ENCODE measurements at regions not wholly inside any gene's neighbourhood (a gene's known extent, or its start where the extent isn't known, plus 50 kb on each side); places are given as distances from the start of the nearest gene placed in this dataset.
"Not testable (repeated sequence)": the region's sequence is repeated elsewhere in the genome, so short reads cannot be mapped to it uniquely, and the experiment has no call there.

DNA sequence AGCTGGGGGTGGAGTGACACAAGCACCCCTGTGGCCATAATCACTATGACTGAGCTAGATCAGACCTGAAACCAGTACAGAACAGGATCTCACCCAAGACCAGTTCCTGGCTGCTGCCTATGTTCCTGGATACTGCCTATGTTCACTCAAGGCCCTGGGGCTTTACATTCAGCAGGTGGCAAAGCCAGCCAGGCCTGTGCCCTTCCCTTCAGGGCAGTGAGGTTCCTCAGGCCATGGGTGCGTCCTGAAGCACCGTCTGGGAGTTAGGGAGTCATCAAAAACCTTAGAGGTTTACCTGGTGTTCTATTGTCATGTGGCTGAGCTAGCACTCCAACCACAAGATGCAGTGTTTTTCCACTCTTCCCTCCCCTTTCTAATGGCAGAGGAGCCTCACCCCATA, 419.8 kb downstream of the TMEM232 start:
- H3K36me3 ChIP-seq = no peaks in the 10 kb centered on the region
- no peak overlapping the region for H3K4me3 ChIP-seq (ENCODE audit: low read depth, low read length)
- H3K9me3 ChIP-seq (ENCODE audit: severe bottlenecking) = peaks cover 2% of the 10 kb centered on the region
- TF ChIP-seq, protein P1, sequence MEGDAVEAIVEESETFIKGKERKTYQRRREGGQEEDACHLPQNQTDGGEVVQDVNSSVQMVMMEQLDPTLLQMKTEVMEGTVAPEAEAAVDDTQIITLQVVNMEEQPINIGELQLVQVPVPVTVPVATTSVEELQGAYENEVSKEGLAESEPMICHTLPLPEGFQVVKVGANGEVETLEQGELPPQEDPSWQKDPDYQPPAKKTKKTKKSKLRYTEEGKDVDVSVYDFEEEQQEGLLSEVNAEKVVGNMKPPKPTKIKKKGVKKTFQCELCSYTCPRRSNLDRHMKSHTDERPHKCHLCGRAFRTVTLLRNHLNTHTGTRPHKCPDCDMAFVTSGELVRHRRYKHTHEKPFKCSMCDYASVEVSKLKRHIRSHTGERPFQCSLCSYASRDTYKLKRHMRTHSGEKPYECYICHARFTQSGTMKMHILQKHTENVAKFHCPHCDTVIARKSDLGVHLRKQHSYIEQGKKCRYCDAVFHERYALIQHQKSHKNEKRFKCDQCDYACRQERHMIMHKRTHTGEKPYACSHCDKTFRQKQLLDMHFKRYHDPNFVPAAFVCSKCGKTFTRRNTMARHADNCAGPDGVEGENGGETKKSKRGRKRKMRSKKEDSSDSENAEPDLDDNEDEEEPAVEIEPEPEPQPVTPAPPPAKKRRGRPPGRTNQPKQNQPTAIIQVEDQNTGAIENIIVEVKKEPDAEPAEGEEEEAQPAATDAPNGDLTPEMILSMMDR (IDR thresholded peaks at IDR 0.05; ENCODE audit: low read depth, low read length) = no peak
- H3K27me3 ChIP-seq (ENCODE audit: insufficient read depth, low read depth, severe bottlenecking) = no peaks in the 10 kb centered on the region
- no peak overlapping the region for H3K27ac ChIP-seq
- no peak for DNase-seq

DNA sequence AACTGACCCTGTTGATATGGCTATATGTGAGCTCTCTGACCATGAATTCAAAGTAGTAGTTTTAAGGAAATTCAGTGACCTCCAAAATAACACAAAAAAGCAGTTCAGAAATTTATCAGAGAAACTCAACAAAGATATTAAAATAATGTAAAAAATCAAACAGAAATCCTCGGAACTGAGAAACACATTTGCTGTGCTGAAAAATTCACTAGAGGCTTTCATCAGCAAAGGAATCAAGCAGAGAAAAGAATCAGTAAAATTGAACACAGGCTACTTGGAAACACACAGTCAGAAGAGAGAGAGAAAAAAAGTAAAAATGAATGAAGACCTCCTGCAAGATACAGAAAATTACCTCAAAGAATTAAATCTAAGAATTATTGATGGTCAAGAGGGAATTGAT, 417.2 kb downstream of the TMEM232 start:
- no peak for DNase-seq

DNA sequence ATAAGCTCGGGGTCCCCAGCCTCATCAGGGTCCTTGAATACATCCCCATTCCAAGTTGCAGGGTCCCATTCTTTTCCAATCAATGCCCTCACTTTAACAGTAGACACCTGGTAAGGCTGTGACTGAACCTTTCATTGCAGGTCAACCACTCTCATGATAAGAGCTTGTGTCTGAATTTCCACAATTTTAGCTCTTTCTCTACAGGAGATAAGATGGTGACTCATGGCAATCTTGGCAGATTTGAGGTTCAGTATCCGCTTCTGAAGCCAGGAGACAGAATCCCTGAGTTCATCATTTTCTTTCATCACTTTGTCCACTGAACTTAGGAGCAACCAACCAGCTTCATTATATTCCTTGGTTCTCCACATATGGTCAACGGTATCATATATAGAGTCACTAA, 409.9 kb downstream of the TMEM232 start:
- H3K27me3 ChIP-seq (ENCODE audit: insufficient read depth, low read depth, severe bottlenecking); DNase-seq; H3K9me3 ChIP-seq (ENCODE audit: severe bottlenecking); H3K27ac ChIP-seq; H3K4me3 ChIP-seq (ENCODE audit: low read depth, low read length); H3K36me3 ChIP-seq: not testable (repeated sequence)

More for the DNA sequence above, 417.2 kb downstream of the TMEM232 start:
- Histone ChIP-seq H3K9me3 (ENCODE audit: severe bottlenecking) (peaks cover 5% of the 10 kb centered on the region), H3K36me3 (no peaks in the 10 kb centered on the region), H3K27me3 (ENCODE audit: insufficient read depth, low read depth, severe bottlenecking) (no peaks in the 10 kb centered on the region), H3K27ac (no peak overlapping the region), H3K4me3 (ENCODE audit: low read depth, low read length) (no peak overlapping the region)
- TF ChIP-seq, protein P1 (IDR thresholded peaks at IDR 0.05; ENCODE audit: low read depth, low read length) = no peak

DNA sequence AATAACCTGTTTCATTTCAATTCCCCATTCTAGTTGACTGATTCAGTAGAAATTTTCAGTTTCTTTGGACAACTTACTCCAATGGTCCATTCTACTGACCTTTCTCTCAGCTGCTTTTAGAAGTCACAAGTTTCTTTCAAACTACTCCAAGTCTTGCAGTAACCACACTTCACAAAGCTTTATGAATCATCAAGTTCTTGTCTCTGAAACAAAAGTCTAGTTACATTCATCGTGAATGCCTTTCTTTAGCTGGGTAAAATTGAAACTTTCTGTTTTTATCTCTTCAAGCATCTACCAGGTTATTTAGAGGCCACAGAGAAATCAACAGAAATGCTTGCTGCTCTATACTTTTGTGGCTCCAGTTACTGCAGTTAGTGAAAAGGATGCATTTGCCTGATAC, 405.4 kb downstream of the TMEM232 start:
- H3K9me3 ChIP-seq (ENCODE audit: severe bottlenecking) = no peaks in the 10 kb centered on the region
- H3K27me3 ChIP-seq (ENCODE audit: insufficient read depth, low read depth, severe bottlenecking) = no peaks in the 10 kb centered on the region
- no peak overlapping the region for H3K4me3 ChIP-seq (ENCODE audit: low read depth, low read length)
- DNase-seq = no peak
- TF ChIP-seq, protein P1 (IDR thresholded peaks at IDR 0.05; ENCODE audit: low read depth, low read length) = no peak
- H3K36me3 ChIP-seq = no peaks in the 10 kb centered on the region
- H3K27ac ChIP-seq = no peak overlapping the region

DNA sequence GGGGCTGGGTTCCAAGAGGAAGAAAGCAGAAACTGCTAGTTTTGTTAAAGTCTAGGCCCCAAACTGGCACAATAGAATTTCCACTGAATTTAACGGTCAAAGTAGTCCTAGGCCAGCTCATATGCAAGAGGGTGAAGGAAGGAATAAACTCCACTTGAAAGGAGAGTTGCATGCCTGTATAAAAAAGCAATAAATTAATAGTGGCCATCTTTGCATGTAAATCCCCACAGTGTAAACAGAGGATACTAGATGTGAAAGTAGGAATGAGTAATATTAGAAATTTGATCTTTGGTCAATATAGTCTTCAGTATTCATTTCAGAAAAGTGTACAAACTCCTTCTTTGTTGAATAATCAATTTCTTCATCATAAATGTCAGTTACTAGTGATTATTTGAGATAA, 403.1 kb downstream of the TMEM232 start:
- TF ChIP-seq, protein P1 (IDR thresholded peaks at IDR 0.05; ENCODE audit: low read depth, low read length) = no peak
- no peak overlapping the region for H3K27ac ChIP-seq
- peaks cover under 1% of the 10 kb centered on the region for H3K9me3 ChIP-seq (ENCODE audit: severe bottlenecking)
- no peaks in the 10 kb centered on the region for H3K36me3 ChIP-seq
- no peak overlapping the region for H3K4me3 ChIP-seq (ENCODE audit: low read depth, low read length)
- H3K27me3 ChIP-seq (ENCODE audit: insufficient read depth, low read depth, severe bottlenecking) = no peaks in the 10 kb centered on the region
- DNase-seq = no peak

DNA sequence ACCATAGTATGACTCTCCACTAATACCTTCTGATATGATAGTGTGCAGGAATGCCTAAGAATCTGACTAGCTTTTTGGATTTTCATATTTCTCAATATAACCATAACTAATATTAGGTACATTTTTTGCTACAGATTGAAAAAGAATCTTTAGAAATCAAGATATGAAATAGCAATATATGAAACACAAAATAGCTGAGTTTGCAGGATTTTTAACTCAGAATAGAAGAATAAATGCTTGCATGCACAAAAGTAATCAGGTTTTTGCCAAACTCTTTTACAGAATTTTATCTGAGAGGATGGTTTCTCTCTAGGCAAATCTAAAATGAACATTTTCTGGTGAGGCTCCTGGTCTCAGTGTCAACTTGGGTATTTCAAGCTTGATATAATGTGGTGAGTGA, 402.6 kb downstream of the TMEM232 start:
- TF ChIP-seq, protein P1 (IDR thresholded peaks at IDR 0.05; ENCODE audit: low read depth, low read length) = no peak
- DNase-seq = no peak
- Histone ChIP-seq H3K4me3 (ENCODE audit: low read depth, low read length) (no peak overlapping the region), H3K27ac (no peak overlapping the region), H3K27me3 (ENCODE audit: insufficient read depth, low read depth, severe bottlenecking) (no peaks in the 10 kb centered on the region), H3K36me3 (no peaks in the 10 kb centered on the region), H3K9me3 (ENCODE audit: severe bottlenecking) (peaks cover 2% of the 10 kb centered on the region)
